ENCODE measurements at regions not wholly inside any gene's neighbourhood (a gene's known extent, or its start where the extent isn't known, plus 50 kb on each side); places are given as distances from the start of the nearest gene placed in this dataset.

DNA sequence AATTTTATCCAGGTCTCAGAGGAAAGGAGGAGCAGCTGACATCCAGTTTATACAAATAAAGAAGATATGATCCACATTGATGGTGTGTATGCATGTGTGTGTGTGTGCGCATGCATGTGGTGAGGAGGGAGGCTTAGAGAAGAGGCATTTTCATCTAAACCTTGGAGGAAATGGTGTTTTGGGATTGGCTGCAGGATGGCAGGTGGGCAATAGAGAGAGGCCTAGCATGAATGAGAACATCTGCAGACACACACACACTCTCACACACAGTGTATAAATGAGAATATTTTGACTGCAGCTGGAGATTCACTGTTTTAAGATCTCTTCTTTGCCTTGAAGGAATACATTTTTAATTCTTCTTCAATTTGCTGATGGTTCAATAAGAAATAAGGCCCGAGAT lies 61.7 kb upstream of the TMEM17 start:
- TF ChIP-seq, protein P1, sequence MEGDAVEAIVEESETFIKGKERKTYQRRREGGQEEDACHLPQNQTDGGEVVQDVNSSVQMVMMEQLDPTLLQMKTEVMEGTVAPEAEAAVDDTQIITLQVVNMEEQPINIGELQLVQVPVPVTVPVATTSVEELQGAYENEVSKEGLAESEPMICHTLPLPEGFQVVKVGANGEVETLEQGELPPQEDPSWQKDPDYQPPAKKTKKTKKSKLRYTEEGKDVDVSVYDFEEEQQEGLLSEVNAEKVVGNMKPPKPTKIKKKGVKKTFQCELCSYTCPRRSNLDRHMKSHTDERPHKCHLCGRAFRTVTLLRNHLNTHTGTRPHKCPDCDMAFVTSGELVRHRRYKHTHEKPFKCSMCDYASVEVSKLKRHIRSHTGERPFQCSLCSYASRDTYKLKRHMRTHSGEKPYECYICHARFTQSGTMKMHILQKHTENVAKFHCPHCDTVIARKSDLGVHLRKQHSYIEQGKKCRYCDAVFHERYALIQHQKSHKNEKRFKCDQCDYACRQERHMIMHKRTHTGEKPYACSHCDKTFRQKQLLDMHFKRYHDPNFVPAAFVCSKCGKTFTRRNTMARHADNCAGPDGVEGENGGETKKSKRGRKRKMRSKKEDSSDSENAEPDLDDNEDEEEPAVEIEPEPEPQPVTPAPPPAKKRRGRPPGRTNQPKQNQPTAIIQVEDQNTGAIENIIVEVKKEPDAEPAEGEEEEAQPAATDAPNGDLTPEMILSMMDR (IDR thresholded peaks at IDR 0.05): no peak
- TF ChIP-seq POLR2A (IDR thresholded peaks at IDR 0.05) (no peak), POLR2AphosphoS5 (IDR thresholded peaks at IDR 0.05) (no peak)
